GM21526 (cell line): ENCODE measurements at regions not wholly inside any gene's neighbourhood (a gene's known extent, or its start where the extent isn't known, plus 50 kb on each side); places are given as distances from the start of the nearest gene placed in this dataset.
"Not testable (repeated sequence)": the region's sequence is repeated elsewhere in the genome, so short reads cannot be mapped to it uniquely, and the experiment has no call there.

Experiments
- ATAC-seq: cut with Tn5 transposase; IDR thresholded peaks from one replicate; pipeline ENCODE4 v1.9.1; 2021; ENCODE audit warnings: moderate library complexity; ENCODE audit not compliant: unreplicated experiment, low FRiP score

DNA sequence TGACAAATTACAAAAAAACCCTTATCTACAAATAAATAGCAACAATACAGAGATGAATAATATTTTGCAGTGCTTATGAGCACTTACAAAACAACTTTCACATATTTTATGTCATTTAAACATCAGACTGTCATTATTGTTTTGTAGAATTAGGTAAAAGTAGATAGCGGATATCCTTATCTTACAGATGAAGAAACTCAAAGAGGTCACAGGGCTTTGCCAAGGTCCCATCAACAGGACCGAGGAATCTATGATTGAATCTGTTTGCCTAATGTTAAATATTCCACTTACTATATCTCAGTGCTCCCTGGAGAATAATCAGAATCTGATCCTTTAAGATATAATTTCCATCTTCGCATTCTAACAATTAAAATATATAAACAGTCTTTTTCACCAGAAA, 119.0 kb downstream of the GASK1B start:
- ATAC-seq: no peak

DNA sequence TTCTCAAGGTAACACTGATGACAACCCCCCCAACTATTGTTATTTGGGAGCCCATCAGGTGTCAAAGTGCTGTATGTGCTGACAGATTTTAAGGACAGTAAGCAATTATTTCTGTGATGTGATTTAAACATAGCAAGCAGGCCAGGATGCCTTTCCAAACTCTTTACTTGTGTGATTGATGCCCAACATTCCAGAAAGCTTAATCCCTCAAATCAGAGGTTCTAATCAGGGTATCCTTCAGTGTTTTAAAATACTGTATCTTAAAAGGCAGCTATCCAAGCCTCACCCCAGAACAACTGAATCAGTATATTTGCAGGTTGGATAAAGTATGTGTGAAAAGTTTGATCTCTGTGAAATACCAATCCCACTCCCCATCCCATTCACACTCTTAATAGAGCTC, 119.7 kb downstream of the GASK1B start:
- ATAC-seq: no peak

GRCh38 chr4:158051401-158052235, 121.2 kb downstream of the GASK1B start:
- ATAC-seq: no peak

DNA sequence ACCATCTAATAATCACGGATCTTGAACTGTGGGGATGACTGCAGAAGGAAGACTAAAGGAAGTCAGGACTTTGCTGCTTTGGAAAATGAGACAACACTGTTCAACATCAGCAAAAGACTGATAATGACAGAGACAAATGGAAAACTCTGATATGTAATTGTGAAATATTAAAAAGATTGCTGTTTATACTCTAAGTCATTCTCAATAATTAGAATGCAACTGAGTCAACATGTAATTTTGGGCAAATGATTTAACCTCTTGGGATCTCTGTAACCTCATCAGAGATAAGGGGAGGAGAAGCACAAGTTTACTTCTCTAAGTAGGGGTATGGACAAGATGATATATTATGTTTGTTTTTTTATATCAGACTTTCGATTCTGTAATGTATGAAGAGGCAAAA, 121.9 kb downstream of the GASK1B start:
- ATAC-seq: no peak

- ATAC-seq: no peak
These were observed 126.5 kb downstream of the GASK1B start for GRCh38 chr4:158046345-158046744.

- ATAC-seq: no peak
These were observed 128.7 kb downstream of the GASK1B start for GRCh38 chr4:158043971-158044618.

- no peak for ATAC-seq
These were observed 130.2 kb downstream of the GASK1B start for GRCh38 chr4:158042591-158043030.

DNA sequence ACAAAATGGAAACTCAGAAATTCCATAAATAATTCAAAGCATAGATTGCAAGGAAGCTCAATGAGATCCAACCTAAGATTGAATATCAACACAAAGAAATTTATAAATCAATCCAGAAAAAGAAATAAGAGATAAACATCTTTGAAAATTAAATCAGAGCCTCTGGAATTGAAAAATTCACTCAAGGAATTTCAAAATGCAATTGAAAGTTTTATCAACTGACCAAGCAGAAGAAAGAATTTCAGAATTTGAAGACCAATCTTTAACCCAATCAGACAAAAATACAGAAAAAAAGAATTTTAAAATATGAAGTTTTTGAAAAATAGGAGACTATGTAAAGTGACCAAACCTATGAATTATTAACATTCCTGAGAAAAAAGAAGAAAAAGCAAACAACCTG, 134.1 kb downstream of the GASK1B start:
- no peak for ATAC-seq

DNA sequence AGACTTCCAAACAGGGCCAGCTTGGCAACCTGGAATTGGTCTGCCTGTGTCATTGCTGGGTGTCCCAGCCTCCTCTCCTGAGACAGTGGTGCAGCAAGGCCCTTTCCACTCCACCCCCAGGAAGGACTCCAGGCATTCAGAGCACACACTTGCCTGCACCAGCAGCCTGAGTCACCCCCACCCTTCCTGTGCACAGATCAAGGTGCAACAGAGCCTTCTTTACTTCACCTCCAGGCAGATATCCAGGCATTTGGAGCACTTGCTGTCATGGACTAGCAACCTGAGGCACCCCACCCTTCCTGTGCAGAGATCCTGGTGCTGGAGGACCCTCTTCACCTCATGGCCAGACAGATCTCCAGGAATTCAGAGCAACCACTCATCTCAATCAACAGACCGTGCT, 135.8 kb downstream of the GASK1B start:
- ATAC-seq: no peak

GRCh38 chr4:158035662-158036195, 137.1 kb downstream of the GASK1B start:
- no peak for ATAC-seq

DNA sequence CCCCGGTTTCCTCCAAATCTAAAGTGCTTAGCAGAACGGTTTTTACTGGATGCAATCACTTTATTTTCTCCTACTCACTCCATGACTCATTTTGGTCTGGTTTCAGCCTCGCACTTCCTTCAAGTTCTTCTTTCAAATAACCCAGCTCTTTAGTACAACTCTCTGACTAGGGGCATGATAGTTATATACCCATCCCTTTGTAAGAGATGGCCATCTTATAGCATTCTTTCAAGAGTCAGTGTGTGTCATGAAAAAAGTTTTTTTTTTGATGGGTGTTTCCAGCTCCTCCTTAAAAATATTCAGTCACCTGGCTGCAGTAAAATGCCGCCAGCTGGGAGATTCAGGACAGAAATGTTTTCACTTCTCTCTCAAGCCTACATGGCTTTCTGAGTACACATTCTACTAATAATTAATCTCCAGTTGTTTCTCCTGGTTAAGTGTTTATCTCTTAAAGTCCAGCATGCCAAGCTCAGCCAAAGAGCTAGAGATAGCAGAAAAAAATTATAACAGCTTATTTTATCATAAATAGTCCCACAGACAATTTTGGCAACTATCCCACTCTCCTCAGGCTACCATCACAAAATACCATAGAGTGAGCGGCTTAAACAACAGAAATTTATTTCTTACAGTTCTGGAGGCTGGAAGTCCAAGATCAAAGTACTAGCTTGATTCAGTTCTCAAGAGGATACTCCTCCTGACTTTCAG, 139.3 kb downstream of the GASK1B start:
- no peak for ATAC-seq

DNA sequence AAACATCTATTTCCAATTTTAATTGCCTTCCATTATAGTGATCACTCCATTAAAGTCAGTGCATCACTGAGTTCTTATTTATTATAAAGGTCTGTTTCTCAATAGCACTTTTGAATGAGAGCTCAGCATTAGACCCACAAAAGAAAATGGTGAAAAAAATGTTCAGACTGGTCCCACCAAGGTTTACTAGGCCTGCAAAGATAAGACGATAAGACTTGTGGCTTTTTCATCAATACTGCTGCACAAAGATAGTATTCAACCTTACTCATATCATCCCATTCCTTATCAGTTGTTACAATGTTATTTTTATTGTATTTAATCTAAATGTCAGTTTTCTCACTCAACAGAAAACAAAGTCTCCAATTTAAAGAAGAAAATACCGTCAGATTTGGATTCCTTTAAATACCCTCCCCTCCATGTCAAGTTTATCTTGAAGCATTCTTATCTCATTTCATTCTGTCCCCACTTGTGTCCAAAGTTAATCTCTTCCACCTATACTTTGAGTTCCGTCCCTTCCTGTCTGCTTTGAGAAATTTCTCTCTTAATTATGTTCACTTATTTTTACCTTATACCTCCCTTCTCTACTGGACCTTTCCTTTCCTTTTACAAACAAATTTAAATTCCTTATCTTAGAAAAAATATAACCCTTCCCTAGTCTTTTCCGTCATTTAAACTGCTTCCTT, 140.0 kb downstream of the GASK1B start:
- no peak for ATAC-seq

DNA sequence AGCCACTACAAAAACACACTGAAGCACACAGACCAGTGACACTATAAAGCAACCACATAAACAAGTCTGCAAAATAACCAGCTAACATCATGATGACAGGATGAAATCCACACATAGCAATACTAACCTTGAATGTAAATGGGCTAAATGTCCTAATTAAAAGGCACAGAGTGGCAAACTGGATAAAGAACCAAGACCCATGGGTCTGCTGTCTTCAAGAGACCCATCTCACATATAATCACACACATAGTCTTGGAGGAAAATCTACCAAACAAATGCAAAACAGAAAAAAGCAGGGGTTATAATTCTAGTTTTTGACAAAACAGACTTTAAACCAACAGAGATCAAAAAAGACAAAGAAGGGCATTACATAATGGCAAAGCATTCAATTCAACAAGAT, 144.4 kb downstream of the GASK1B start:
- ATAC-seq: not testable (repeated sequence)

DNA sequence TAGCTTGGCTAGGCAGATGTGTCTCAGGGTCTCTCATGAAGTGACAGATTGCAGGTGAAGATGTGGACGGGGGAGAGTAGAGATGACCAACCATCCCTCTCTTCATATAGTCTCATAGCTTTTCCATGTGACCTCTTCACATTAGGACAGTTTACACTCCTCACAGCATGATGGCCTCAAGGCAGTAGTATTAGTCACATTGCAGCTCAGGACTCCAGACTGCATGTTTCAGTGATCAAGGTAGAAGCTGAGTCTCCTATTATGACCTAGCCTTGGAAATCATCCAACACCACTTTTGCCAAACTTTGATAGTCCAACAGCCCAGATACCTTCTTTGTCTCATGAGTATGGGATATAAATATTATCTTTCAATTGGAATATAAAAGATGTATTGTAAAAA, 147.7 kb downstream of the GASK1B start:
- ATAC-seq: no peak

DNA sequence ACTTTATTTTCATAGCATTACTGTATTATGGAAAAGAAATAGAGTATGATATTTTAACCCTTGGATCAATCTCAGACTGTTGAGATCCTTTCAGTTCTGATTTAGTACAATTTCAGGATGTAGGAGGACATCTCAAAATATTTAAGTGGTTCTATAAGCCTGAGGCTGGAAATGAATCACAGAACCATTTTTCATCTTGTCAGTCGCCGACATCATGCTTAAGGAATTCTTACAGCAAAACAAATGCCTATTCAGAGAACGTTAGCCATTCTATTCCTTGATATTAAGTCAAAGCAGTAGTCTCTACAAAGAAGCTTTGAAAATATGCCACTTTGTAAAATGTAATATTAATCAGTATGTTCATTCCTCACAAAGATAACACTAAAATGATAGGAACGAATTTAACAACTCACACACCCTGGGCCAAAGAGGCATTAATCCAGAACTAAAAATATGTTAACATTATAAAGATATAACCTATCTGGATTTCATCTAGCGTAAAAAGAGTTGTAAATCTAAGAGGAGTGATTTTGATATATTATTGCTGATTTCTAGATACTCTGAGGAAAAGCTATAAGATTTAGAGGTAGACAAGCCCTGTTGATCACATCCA, 152.0 kb downstream of the GASK1B start:
- ATAC-seq: no peak

- ATAC-seq: no peak
These were observed 152.6 kb downstream of the GASK1B start for GRCh38 chr4:158020176-158020575.

DNA sequence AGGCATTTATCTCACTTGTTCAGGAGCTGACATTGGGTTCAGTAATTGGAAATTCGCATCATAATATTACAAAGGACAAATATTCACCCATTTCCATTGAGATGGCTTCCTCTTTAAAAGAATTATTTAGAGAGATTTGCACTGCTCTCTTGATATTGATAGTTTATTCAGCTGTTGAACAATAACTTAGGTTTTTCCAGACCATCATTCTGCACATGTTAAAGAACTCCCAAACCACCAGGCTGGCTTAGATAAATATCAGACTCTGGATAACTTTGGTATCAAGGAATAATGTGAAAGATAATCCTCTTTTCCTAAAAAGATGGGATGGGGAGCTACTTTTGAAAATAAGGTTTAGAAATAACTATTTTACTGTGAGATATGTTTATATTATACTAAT, 154.0 kb downstream of the GASK1B start:
- ATAC-seq: no peak

DNA sequence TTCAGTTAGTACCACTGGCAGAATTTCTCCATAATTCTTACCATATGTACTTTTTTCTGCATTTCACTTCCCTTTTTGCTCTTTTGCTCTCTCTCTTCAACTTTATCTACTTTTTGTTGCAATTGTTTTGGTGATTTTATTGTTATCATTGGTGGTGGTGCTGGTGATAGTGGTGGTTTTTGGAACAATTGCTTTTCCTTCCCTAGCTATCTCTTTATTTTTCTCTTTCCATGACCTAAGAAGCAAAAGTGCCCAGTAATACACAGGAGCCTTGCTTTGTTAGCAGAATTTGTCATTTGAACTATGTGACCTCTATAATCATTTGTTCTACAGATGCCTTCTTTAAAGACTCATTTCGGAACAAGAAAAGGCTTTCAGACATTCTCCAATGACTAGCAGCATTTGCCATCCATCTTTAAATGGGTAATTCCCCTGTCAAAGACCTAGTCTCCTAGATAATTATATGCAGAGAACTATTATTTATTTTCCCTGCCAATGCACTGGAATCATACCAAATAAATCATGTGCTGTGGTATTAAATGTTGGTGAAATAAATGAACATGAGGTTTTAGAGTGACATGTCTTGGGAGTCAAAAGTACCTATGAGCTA, 154.5 kb downstream of the GASK1B start:
- ATAC-seq: no peak

GRCh38 chr4:158016511-158016910, 156.3 kb downstream of the GASK1B start:
- no peak for ATAC-seq

DNA sequence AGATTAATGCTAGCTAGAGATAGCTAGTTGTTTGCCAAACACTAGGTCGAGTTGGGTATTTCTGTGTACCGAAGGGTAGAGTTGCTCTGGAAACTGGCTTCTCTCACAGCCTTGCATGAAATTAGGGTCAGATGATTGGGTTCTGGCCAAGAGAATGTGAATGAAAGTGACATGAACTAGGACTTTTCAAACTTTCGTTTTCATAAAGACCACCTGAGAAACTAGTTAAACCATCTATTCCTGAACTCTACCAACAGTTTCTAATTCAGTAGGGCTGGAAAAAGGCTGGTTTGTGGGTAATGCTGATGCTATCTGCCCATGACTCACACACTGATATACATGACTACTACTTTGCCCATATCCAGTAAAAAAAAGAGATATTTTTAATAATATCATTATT, 157.6 kb downstream of the GASK1B start:
- ATAC-seq: no peak
